Heart left ventricle (tissue), 16 donors: ENCODE measurements at regions not wholly inside any gene's neighbourhood (a gene's known extent, or its start where the extent isn't known, plus 50 kb on each side); places are given as distances from the start of the nearest gene placed in this dataset.

Experiments
- ATAC-seq, 4 donors: fragments of 200-7000 bp; cut with Tn5 transposase; one replicate each; pipeline ENCODE4 v1.9.1; 2020 to 2022; ENCODE audit warnings: moderate library complexity in 4 of 4, mild to moderate bottlenecking in 3 of 4, moderate number of reproducible peaks in 1 of 4
- DNase-seq, 5 donors: peaks; one replicate each; pipeline ENCODE4 v3.0.0-alpha.2; 2020
- H3K27ac ChIP-seq, 12 donors: fragments of 200-600 bp; sonication (generic) in 4 of 12; one replicate each; pipeline versions ENCODE4 v1.5.0 to v1.8.0; 2016 to 2022; ENCODE audit warnings: mild to moderate bottlenecking in 2 of 12
- H3K27me3 ChIP-seq, 9 donors: fragments of 200-600 bp; sonication (generic) in 2 of 9; one replicate each; pipeline versions ENCODE4 v1.5.1 to v1.8.0; 2016 to 2022; ENCODE audit warnings: mild to moderate bottlenecking in 3 of 9
- H3K36me3 ChIP-seq, 9 donors: fragments of 200-600 bp; sonication (generic) in 2 of 9; one replicate each; pipeline versions ENCODE4 v1.5.0 to v1.8.0; 2018 to 2022; ENCODE audit warnings: mild to moderate bottlenecking in 2 of 9
- H3K4me1 ChIP-seq, 12 donors: fragments of 200-600 bp; sonication (generic) in 4 of 12; one replicate each; pipeline versions ENCODE4 v1.5.0 to v1.8.0; 2016 to 2022; ENCODE audit warnings: mild to moderate bottlenecking in 3 of 12
- H3K4me3 ChIP-seq, 12 donors: fragments of 200-600 bp; sonication (generic) in 4 of 12; one replicate each; pipeline versions ENCODE4 v1.5.0 to v1.8.0; 2017 to 2022; ENCODE audit warnings: mild to moderate bottlenecking in 9 of 12, moderate library complexity in 4 of 12
- H3K9me3 ChIP-seq, 12 donors: fragments of 200-600 bp; sonication (generic) in 4 of 12; one replicate each; pipeline versions ENCODE4 v1.5.0 to v1.8.0; 2016 to 2022; ENCODE audit warnings: mild to moderate bottlenecking in 1 of 12
- POLR2A ChIP-seq, 2 donors: fragments of 450-650 bp; IDR thresholded peaks; one replicate each; pipeline ENCODE4 v1.6.1; 2017; ENCODE audit warnings: antibody characterized with exemption in 2 of 2, mild to moderate bottlenecking in 2 of 2, moderate library complexity in 2 of 2
- WGBS, 4 donors: extraction: QIAGEN DNeasy Blood & Tissue Kit in 2 of 4; methylation state at CpG; one replicate each; pipeline versions ENCODE4 v1.1.5 to v1.1.7; 2013 to 2018; 5-methylcytosine and 5-hydroxymethylcytosine counted together
- intact Hi-C, 10 donors: fragments of 100-400 bp; cut with DNase I; formaldehyde crosslinking; loops; one replicate each; pipeline versions ENCODE4 v1.11.1 to v1.14.2; 2022
- TF ChIP-seq, protein P1 (sequence below), 12 donors: fragments of 200-600 bp; sonication (generic) in 4 of 12; IDR thresholded peaks; one replicate each; pipeline versions ENCODE4 v1.5.0 to v1.8.0; 2018 to 2022; ENCODE audit warnings: antibody characterized with exemption in 12 of 12, mild to moderate bottlenecking in 5 of 12
- donor health status: ischemic (EF 13 %, LVEDD 7.1; RV severe dilation, severe dysfunction).
- donor health status: healthy with polysubstance abuse.
- donor health status: DM: no; HTN: yes; CAD: no.
- donor health status: DM: no; HTN: no; CAD: no.
- donor health status: ischemic (EF 25% LVEDD 6.9; RV normal size, moderate dysfunction).
- donor health status: ischemic (EF 25% LVEDD 5.7; RV mildly dilated, moderate dysfunction).
- donor health status: healthy.
- donor health status: DM: yes; HTN: yes; CAD: no.
- donor health status: ischemic (EF 35%, LVEDD 5.7; RV mildly dilated, moderate dysfunction).
- donor health status: nonischemic (EF 11% LVEDD 7.7; RV severe dilation, severe dysfunction).
- donor health status: DM: yes; HTN: yes; CAD: no.
- donor health status: PGD.
- donor health status: ischemic (EF 29% LVEDD 5.4; RV normal size, mild dysfunction).
- donor health status: nonischemic (EF 23%, LVEDD 6.1; RV moderate dilation, normal function).

DNA sequence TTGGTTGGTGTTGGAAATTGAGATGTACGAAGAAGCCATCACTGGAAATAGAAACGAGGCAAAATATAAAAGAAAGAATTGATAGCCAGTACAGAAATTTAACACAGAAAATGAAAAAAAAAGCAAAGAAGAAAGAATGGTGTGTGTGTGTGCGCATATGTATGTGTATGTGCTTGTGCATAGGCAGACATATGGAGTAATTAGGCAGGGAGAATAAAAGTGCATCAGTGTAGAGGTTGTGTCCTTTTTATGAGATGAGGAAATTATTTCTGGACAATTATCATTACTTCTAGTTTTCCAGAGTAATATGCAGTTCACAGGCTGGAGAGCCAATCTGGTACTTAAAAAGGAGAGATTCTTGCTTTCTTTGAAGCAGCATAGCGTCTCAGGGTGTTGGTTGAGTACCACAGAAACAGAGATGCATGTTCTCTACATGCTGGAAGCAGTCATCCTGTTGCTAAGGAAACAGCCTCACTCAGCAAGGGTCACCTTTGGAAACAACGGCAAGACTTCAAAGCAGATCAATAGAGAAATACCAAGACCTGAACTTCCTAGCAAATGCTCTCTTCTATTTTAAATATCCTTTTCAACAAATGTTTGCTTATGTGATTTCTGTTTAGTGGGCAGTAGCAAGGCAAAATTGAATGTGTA, 172.7 kb downstream of the TAF11L14 start:
- no peaks in the 10 kb centered on the region for H3K4me1 ChIP-seq
- no peaks in the 10 kb centered on the region for H3K27me3 ChIP-seq
- ATAC-seq: no peak
- TF ChIP-seq, protein P1, sequence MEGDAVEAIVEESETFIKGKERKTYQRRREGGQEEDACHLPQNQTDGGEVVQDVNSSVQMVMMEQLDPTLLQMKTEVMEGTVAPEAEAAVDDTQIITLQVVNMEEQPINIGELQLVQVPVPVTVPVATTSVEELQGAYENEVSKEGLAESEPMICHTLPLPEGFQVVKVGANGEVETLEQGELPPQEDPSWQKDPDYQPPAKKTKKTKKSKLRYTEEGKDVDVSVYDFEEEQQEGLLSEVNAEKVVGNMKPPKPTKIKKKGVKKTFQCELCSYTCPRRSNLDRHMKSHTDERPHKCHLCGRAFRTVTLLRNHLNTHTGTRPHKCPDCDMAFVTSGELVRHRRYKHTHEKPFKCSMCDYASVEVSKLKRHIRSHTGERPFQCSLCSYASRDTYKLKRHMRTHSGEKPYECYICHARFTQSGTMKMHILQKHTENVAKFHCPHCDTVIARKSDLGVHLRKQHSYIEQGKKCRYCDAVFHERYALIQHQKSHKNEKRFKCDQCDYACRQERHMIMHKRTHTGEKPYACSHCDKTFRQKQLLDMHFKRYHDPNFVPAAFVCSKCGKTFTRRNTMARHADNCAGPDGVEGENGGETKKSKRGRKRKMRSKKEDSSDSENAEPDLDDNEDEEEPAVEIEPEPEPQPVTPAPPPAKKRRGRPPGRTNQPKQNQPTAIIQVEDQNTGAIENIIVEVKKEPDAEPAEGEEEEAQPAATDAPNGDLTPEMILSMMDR (IDR thresholded peaks at IDR 0.05): no peak
- TF ChIP-seq POLR2A (IDR thresholded peaks at IDR 0.05): no peak
- no peak for DNase-seq
- H3K9me3 ChIP-seq: no peaks in the 10 kb centered on the region
- intact Hi-C loops: no loop called here
- H3K27ac ChIP-seq: no peak overlapping the region
- no peak overlapping the region for H3K4me3 ChIP-seq
- 51 to 65% (median 62%) methylated on average over 5 of the region's 5 CpGs for WGBS, 4 donors
- no peaks in the 10 kb centered on the region for H3K36me3 ChIP-seq

DNA sequence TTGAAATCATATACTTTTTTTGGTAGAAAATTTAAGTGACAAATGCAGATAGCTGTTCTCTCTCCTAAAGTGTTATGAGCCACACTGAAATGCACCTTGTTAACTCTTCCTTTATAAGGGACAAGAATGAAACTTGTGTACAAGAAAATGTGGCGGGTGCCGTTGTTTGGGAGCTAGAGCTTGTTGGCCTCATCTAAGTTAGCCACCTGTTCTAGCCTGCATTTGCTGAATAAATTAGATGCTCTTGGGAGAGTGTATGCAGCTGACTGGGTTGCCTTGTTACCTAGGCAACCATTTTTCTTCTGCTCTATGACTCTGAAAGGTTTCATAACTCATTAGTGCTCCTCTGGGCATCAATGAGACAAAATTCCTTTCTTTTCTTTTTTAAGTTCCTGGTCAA, 174.3 kb downstream of the TAF11L14 start:
- Histone ChIP-seq H3K9me3 (no peaks in the 10 kb centered on the region), H3K4me3 (no peak overlapping the region), H3K36me3 (no peaks in the 10 kb centered on the region), H3K27me3 (no peaks in the 10 kb centered on the region), H3K27ac (no peak overlapping the region), H3K4me1 (no peaks in the 10 kb centered on the region)
- TF ChIP-seq, protein P1 (IDR thresholded peaks at IDR 0.05): no peak
- TF ChIP-seq POLR2A (IDR thresholded peaks at IDR 0.05): no peak
- ATAC-seq (no peak), DNase-seq (no peak)
- intact Hi-C loops: no loop called here
- WGBS, 4 donors: 63 to 87% (median 86%) methylated on average over 2 of the region's 2 CpGs

DNA sequence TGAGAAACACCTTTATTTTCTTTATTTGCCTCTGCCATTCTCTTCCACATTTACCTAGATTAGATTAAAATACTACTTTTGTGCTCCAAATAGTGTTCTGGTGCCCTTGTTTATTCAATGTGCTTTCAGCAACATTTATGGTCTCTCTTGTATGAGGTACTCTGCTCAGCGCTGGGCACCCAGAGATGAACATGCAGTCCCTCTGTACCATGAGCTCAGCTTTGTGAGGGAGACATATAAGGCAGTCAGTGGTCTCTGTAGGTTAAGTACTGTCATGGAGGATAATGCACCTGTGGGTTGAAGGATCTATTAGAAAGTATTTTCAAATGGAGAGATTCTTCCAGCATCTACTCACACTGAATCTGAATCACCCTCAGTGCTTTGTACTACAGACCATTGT, 176.5 kb downstream of the TAF11L14 start:
- 78 to 100% (median 90%) methylated on average over 1 of the region's 1 CpG for WGBS, 4 donors

DNA sequence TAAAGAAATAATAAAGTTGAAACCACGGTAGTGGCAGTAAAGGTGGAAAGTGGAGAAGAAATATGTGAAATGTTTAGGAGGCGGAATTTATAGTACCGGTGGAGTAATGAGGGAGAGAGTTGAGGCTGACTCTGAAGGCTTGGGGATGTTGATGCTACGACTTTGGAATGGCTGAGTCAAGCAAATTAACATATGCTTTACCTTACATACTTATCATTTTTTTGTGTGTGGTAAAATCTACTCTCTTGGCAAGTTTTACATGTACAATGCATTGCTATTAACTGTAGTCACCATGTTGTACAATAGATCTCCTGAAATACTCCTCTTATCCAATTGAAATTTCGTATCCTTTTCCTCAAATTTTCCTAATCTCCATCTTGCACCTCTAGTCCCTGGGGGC, 179.0 kb downstream of the TAF11L14 start:
- intact Hi-C loops: no loop called here
- Histone ChIP-seq H3K27me3 (no peaks in the 10 kb centered on the region), H3K27ac (no peak overlapping the region), H3K36me3 (no peaks in the 10 kb centered on the region), H3K4me3 (no peak overlapping the region), H3K4me1 (no peaks in the 10 kb centered on the region), H3K9me3 (no peaks in the 10 kb centered on the region)
- ATAC-seq: no peak
- 81 to 91% (median 87%) methylated on average over 5 of the region's 5 CpGs for WGBS, 4 donors
- TF ChIP-seq, protein P1 (IDR thresholded peaks at IDR 0.05): no peak
- TF ChIP-seq POLR2A (IDR thresholded peaks at IDR 0.05): no peak
- no peak for DNase-seq

More for the DNA sequence above, 176.5 kb downstream of the TAF11L14 start:
- Histone ChIP-seq H3K27me3 (no peaks in the 10 kb centered on the region), H3K36me3 (no peaks in the 10 kb centered on the region), H3K4me1 (no peaks in the 10 kb centered on the region), H3K4me3 (no peak overlapping the region), H3K27ac (no peak overlapping the region), H3K9me3 (no peaks in the 10 kb centered on the region)
- TF ChIP-seq, protein P1 (IDR thresholded peaks at IDR 0.05): no peak
- TF ChIP-seq POLR2A (IDR thresholded peaks at IDR 0.05): no peak
- intact Hi-C loops: no loop called here
- no peak for ATAC-seq
- DNase-seq: no peak
